ENCODE measurements at regions not wholly inside any gene's neighbourhood (a gene's known extent, or its start where the extent isn't known, plus 50 kb on each side); places are given as distances from the start of the nearest gene placed in this dataset.
"Not testable (repeated sequence)": the region's sequence is repeated elsewhere in the genome, so short reads cannot be mapped to it uniquely, and the experiment has no call there.

DNA sequence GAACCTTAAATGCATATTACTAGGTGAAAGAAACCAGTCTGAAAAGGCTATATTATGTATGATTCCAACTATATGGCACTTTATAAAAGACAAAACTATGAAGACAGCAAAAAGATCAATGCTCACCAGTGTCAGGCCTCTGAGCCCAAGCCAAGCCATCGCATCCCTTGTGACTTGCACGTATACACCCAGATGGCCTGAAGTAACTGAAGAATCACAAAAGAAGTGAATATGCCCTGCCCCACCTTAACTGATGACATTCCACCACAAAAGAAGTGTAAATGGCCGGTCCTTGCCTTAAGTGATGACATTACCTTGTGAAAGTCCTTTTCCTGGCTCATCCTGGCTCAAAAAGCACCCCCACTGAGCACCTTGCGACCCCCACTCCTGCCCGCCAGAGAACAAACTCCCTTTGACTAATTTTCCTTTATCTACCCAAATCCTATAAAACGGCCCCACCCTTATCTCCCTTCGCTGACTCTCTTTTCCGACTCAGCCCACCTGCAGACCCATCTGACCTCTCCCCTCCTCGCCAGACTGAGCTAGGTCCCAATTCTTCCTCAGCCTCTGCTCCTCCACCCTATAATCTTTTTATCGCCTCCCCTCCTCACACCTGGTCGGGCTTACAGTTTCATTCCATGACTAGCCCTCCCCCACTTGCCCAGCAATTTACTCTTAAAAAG is 1239.5 kb downstream of the OLFM4 start:
- not testable (repeated sequence) for DNase-seq

GRCh38 chr13:54287062-54287764 is 1258.6 kb downstream of the OLFM4 start:
- DNase-seq, result no peak

DNA sequence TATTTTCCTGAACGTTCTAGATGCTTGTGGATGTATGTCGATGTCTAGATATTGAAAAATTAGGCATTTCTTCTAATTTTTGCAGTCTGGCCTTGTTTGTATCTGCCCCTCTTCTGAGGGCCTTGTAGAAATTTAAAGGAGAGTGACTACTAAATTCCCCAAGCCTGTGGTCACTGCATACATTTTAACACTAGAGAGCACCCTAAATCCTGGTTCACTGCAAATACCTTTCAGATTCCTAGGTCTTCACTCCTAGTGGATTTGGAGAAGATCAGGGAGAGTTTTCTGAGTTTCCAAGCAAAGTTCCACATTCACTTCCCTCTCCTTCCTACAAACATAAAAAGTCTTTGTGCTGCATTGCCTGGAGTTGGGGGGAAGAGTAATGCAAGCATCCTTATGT is 1272.5 kb downstream of the OLFM4 start:
- DNase-seq, result no peak

DNA sequence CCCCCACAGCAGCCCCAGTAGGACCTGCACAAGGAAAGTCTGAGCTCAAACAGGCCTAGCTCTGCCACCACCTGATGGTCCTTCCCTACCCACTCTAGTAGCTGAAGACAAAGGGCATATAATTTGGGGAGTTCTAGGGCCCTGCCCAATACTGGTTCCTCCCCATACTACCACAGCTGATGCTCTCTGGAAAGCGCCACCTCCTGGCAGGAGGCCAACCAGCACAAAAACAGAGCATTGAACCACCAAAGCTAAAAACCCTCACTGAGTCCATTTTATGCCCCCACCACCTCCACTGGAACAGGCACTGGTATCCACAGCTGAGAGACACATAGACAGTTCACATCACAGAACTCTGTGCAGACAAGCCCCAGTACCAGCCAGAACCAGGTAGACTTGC is 1276.8 kb downstream of the OLFM4 start:
- DNase-seq, result no peak

GRCh38 chr13:54312885-54313284 is 1284.3 kb downstream of the OLFM4 start:
- no peak for DNase-seq

GRCh38 chr13:54317722-54318121 is 1289.1 kb downstream of the OLFM4 start:
- no peak for DNase-seq

- DNase-seq, result no peak
Observed at GRCh38 chr13:54337540-54337939, 1308.9 kb downstream of the OLFM4 start.

- no peak for DNase-seq
Observed at GRCh38 chr13:54347531-54347930, 1318.9 kb downstream of the OLFM4 start.

DNA sequence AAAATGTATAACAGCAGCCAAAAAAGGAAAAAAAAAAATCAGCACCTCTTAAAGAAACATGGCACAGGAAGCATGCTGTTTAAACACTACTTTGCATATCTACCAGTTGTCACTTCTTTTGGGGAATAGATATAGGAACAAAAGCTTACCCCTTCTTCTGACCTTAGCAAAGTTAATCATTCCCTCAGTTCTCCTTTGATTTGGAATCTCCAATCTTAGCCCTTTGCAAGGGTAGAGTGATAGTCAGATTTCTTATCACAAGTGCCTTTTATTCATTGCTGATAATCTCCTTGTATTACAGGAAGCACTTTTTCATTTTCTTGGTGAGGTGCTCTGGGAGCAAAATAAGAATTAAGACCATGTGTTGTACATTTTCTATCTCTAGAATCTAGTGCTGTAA is 1327.6 kb downstream of the OLFM4 start:
- DNase-seq, result no peak

GRCh38 chr13:54356849-54357248 is 1328.2 kb downstream of the OLFM4 start:
- DNase-seq, result no peak

DNA sequence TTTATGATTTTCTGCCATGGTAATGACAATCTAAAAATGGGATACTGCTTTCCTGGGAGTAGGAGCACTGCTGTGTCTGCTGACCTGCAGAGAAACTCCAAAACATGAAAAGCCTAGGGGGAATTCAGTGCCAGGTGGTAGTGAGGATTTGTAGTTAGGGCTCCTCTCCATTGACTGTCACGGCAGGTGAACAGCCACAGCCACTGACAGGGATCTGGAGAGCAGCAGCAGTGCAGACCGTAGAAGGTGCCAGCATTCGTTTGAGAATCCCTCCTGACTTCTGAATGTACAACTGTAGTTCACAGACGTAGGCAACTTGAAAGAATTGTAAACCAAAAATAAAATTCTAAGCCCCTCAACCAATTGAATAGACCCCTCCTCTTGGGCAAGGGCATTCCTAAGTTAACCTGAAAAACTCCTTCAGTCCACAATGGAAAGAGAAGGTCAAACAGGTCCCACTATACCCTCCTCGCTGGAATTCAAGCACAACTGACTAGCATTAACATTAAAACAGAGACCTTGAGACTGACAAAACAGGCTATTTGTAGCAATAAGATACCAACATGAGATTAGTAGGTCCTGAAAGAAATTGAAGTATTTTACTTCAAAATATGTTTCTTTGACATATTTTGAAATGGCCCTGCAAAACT is 1328.8 kb downstream of the OLFM4 start:
- no peak for DNase-seq

GRCh38 chr13:54361460-54361859 is 1332.8 kb downstream of the OLFM4 start:
- DNase-seq, result no peak

DNA sequence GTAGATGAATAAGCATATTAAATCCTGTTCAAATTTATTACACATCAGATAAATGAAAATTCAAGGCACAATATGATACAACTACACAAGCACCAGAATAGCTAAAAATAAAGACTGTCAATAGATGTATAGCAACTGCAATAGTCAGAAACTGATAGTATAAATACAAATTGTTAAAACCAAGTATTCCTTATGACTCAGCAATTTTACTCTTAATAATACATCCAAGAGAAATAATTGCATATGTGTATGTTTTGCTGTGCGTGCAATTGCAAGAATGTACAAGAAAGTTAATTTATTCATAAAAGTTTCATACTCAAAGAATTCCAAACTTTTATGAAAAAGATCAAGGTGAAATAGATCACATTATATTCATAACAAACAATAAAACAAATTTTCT is 1338.1 kb downstream of the OLFM4 start:
- DNase-seq, result no peak

GRCh38 chr13:54367639-54368271 is 1339.1 kb downstream of the OLFM4 start:
- no peak for DNase-seq

DNA sequence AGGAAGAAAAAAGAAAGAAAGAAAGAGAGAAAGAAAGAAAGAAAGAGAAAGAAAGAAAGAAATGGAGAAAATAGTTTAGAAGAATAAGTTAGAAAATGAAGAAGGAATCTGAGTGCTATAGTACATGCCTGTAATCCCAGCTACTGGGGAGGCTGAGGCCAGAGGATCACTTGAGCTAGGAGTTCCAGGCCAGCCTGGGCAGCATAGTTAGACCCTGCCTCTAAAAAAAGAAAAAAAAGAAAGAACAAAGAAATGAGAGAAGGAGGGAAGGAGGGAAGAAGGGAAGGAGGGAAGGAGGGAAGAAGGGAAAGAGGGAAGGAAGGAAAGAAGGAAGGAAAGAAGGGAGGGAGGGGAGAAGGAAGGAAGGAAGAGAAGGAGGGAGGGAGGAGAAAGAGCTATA is 1339.8 kb downstream of the OLFM4 start:
- no peak for DNase-seq

DNA sequence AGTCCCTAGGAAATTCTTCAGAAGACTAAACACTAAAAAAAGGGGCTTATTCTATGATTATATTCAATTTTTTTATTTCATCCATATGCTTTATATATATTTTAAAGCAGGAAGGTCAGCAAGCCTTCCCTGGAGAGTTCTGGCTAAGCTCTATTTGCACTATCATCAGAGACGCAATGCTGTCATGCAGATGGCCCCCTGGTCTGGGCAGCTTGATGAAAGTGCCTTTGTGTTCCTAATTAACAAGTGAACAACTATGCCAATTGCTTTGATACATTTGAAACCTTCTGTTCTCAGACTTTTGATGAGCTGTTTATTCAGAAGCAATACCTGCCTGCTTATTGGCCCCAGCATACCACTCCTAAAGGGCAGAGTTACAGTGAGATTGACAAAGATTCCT is 1344.6 kb downstream of the OLFM4 start:
- no peak for DNase-seq

DNA sequence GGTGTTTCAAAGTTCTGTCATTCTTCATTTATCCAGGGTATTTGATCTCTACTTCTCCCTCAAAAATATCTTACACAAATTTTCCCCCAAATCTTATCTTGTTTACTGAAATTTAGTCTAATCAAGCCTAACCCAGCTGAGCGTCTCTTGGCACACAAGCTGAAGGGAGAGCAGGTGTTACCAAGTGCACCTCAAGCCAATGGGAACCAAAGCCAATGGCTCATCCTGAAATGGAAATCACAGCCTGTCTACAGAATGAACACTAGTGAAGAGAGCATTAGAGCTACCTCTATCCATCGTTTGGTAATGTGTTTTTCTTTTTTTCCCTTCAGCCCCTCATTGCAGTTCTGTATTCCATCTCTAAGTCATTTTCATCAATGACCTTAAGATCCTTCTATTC is 1350.8 kb downstream of the OLFM4 start:
- no peak for DNase-seq

GRCh38 chr13:54383604-54384003 is 1355.0 kb downstream of the OLFM4 start:
- no peak for DNase-seq

DNA sequence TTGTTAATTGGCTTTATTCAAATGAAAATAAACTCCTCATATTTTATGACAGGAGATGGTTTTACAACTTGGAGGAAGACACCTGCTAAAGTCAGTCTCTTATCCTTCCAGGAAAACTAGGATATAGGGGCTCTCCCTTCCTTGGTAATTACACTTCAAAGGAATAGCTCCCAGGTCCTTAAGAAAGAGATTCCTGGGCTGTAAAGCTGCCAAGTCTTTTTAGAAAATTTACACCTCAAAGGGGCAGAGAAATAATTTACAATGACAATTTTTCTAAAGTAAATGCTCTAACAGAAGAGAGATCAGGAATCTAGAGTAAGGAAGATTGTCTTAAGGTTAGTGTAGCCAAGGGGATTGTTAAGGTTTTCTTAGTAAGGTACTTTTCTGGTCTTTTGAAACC is 1359.0 kb downstream of the OLFM4 start:
- DNase-seq, result no peak

DNA sequence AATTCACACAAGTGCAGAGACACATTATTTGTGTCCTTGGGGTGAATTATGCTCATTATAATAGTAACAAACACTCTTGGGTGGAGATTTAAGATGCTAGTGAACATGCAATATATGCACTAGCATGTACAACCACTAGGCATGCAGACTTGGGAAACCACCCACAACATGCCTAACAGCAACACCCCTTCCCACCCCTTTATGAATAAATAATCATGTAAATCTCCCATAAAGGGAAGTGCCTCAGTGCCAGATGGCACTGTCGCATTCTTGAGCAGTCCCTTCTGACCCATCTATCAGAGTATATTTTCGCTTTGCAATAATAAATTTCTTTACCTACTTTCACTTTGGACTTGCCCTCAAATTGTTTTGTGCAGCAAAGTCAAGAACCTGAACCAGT is 1362.2 kb downstream of the OLFM4 start:
- no peak for DNase-seq

- no peak for DNase-seq
Observed at GRCh38 chr13:54394085-54394700, 1365.6 kb downstream of the OLFM4 start.

GRCh38 chr13:54394908-54395307 is 1366.3 kb downstream of the OLFM4 start:
- no peak for DNase-seq

- DNase-seq, result no peak
Observed at GRCh38 chr13:54402495-54402894, 1373.9 kb downstream of the OLFM4 start.

All from T-helper 1 cell (primary cell).